ENCODE measurements at regions not wholly inside any gene's neighbourhood (a gene's known extent, or its start where the extent isn't known, plus 50 kb on each side); places are given as distances from the start of the nearest gene placed in this dataset.

- TF ChIP-seq, protein P1, sequence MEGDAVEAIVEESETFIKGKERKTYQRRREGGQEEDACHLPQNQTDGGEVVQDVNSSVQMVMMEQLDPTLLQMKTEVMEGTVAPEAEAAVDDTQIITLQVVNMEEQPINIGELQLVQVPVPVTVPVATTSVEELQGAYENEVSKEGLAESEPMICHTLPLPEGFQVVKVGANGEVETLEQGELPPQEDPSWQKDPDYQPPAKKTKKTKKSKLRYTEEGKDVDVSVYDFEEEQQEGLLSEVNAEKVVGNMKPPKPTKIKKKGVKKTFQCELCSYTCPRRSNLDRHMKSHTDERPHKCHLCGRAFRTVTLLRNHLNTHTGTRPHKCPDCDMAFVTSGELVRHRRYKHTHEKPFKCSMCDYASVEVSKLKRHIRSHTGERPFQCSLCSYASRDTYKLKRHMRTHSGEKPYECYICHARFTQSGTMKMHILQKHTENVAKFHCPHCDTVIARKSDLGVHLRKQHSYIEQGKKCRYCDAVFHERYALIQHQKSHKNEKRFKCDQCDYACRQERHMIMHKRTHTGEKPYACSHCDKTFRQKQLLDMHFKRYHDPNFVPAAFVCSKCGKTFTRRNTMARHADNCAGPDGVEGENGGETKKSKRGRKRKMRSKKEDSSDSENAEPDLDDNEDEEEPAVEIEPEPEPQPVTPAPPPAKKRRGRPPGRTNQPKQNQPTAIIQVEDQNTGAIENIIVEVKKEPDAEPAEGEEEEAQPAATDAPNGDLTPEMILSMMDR (IDR thresholded peaks at IDR 0.05; ENCODE audit: low read depth, low read length) = no peak
- TF ChIP-seq EZH2phosphoT487 (IDR thresholded peaks at IDR 0.05; ENCODE audit: low read depth) = no peak
Observed at GRCh38 chr5:31023105-31023504, 170.4 kb upstream of the CDH6 start.

Data from OCI-LY3 (cell line).